ENCODE measurements at regions not wholly inside any gene's neighbourhood (a gene's known extent, or its start where the extent isn't known, plus 50 kb on each side); places are given as distances from the start of the nearest gene placed in this dataset.

DNA sequence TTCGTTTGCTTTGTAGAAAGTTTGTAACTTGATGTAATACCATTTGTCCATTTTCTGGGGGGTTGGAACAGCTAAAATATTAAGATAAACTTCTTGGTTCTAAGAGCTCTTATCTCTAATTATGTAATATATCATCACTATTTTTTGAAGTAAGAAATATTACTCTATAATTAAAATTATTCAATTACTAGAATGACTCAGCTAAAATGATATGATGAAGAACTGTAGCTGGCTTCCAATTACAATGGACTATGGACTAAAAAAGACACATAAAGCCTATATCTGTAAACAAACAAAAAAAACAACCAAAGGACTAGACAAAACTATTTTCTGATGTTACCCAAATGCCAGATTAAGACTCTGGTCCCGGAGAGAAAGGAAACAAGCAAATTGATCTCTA is 569.4 kb downstream of the PCDH18 start:
- TF ChIP-seq, protein P1, sequence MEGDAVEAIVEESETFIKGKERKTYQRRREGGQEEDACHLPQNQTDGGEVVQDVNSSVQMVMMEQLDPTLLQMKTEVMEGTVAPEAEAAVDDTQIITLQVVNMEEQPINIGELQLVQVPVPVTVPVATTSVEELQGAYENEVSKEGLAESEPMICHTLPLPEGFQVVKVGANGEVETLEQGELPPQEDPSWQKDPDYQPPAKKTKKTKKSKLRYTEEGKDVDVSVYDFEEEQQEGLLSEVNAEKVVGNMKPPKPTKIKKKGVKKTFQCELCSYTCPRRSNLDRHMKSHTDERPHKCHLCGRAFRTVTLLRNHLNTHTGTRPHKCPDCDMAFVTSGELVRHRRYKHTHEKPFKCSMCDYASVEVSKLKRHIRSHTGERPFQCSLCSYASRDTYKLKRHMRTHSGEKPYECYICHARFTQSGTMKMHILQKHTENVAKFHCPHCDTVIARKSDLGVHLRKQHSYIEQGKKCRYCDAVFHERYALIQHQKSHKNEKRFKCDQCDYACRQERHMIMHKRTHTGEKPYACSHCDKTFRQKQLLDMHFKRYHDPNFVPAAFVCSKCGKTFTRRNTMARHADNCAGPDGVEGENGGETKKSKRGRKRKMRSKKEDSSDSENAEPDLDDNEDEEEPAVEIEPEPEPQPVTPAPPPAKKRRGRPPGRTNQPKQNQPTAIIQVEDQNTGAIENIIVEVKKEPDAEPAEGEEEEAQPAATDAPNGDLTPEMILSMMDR (IDR thresholded peaks at IDR 0.05), result no peak
- TF ChIP-seq EP300 (IDR thresholded peaks at IDR 0.05), result no peak
- no peak for TF ChIP-seq POLR2A (IDR thresholded peaks at IDR 0.05)
- no peak for TF ChIP-seq POLR2AphosphoS5 (IDR thresholded peaks at IDR 0.05)
